HepG2 (cell line): ENCODE measurements at regions not wholly inside any gene's neighbourhood (a gene's known extent, or its start where the extent isn't known, plus 50 kb on each side); places are given as distances from the start of the nearest gene placed in this dataset.

Source experiments
- ATAC-seq: fragments of 200-7000 bp; cut with Tn5 transposase; 3 replicates; pipeline ENCODE4 v1.9.1; 2020; ENCODE audit warnings: mild to moderate bottlenecking, moderate library complexity
- BruUV-seq: library from RNA; stranded (reverse); fragments of 400-500 nt; replicated peaks from 2 replicates; lab custom pipeline; 2021; lab: Mats Ljungman, UMichigan
- CTCF ChIA-PET: fragments of 300-600 bp; formaldehyde crosslinking; extraction: SDS; loops from one replicate; lab custom pipeline; 2021; ENCODE audit warnings: low total read pairs, inconsistent platforms, low intra/inter-chr PET ratio; lab: Yijun Ruan, JAX
- POLR2A ChIA-PET: fragments of 350-600 bp; sonication (Branson Sonifier 250); formaldehyde crosslinking; loops from one replicate; lab custom pipeline; 2020; ENCODE audit warnings: antibody characterized with exemption, inconsistent platforms; lab: Yijun Ruan, JAX
- DNase-seq: peaks from one replicate; pipeline ENCODE4 v3.0.0-alpha.2; 2015; ENCODE audit warnings: low spot score
- FAIRE-seq: peaks from 3 replicates; lab custom pipeline; 2011; peaks lifted over from hg19 to GRCh38; lab: Jason Lieb, UNC
- H2AFZ ChIP-seq: one replicate; pipeline ENCODE4 v1.6.1; 2011; ENCODE audit warnings: low read length, inconsistent platforms
- H3K27ac ChIP-seq: fragments of 300-600 bp; 3 replicates; pipeline ENCODE4 v1.8.0; 2011; ENCODE audit warnings: mixed run types, mild to moderate bottlenecking, mixed read lengths, low read length, inconsistent platforms; ENCODE audit not compliant: insufficient read depth; ENCODE audit errors: extremely low read length
- H3K27me3 ChIP-seq, 2 experiments: fragments of 200-600 bp in 1 of 2; 2 replicates in 1 of 2; 3 replicates in 1 of 2; pipeline versions ENCODE4 v1.6.0 to v1.8.0; 2011; ENCODE audit warnings: low read length in 2 of 2, mild to moderate bottlenecking in 2 of 2, moderate library complexity in 2 of 2, inconsistent platforms in 1 of 2; ENCODE audit not compliant: insufficient read depth in 2 of 2, control insufficient read depth in 1 of 2
- H3K36me3 ChIP-seq, 2 experiments: fragments of 200-600 bp in 1 of 2; replicated peaks in 1 of 2; 2 replicates in 1 of 2; 3 replicates in 1 of 2; pipeline versions ENCODE4 v1.5.1 to v1.8.0; 2011; ENCODE audit warnings: low read length in 2 of 2, inconsistent platforms in 1 of 2; ENCODE audit not compliant: insufficient read depth in 2 of 2, control insufficient read depth in 1 of 2
- H3K4me1 ChIP-seq: 2 replicates; pipeline ENCODE4 v1.5.1; 2012; ENCODE audit warnings: low read length, inconsistent platforms; ENCODE audit not compliant: insufficient read depth
- H3K4me2 ChIP-seq: 2 replicates; pipeline ENCODE4 v1.6.0; 2011; ENCODE audit warnings: low read depth, low read length, inconsistent platforms
- H3K4me3 ChIP-seq, 3 experiments: fragments of 200-600 bp in 1 of 3; sonication (generic), shearing (Covaris generic) in 1 of 3; replicated peaks in 1 of 3; 2 replicates each; pipeline ENCODE4 v1.5.1; 2011 to 2016; ENCODE audit warnings: low read length in 3 of 3, inconsistent platforms in 2 of 3, low read depth in 2 of 3, mild to moderate bottlenecking in 2 of 3, control low read depth in 1 of 3, mixed read lengths in 1 of 3; ENCODE audit not compliant: insufficient read depth in 1 of 3
- H3K79me2 ChIP-seq: one replicate; pipeline ENCODE4 v1.6.1; 2011; ENCODE audit warnings: low read length, inconsistent platforms; ENCODE audit not compliant: insufficient read depth
- H3K9ac ChIP-seq: 2 replicates; pipeline ENCODE4 v1.6.0; 2011; ENCODE audit warnings: mild to moderate bottlenecking, low read depth, low read length, inconsistent platforms; ENCODE audit not compliant: insufficient read depth
- H3K9me3 ChIP-seq: 2 replicates; pipeline ENCODE4 v1.5.1; 2012; ENCODE audit warnings: mild to moderate bottlenecking, low read length
- H4K20me1 ChIP-seq: 2 replicates; pipeline ENCODE4 v1.6.0; 2011; ENCODE audit warnings: inconsistent platforms, mild to moderate bottlenecking, low read length, moderate library complexity; ENCODE audit not compliant: insufficient read depth
- CBX2 ChIP-seq, 2 experiments: fragments of 200-600 bp in 1 of 2; sonication (generic); formaldehyde crosslinking in 1 of 2; IDR thresholded peaks; 2 replicates each; pipeline versions ENCODE4 v1.7.0 to v1.8.1; 2018 to 2022; ENCODE audit warnings: low read depth in 2 of 2, low read length in 1 of 2, mild to moderate bottlenecking in 1 of 2, missing genetic modification reagents in 1 of 2
- FOXC1 ChIP-seq: sonication (generic); formaldehyde crosslinking; IDR thresholded peaks from 2 replicates; pipeline ENCODE4 v1.8.0; 2022; ENCODE audit warnings: mild to moderate bottlenecking, missing genetic modification reagents, borderline replicate concordance
- HNRNPK ChIP-seq: fragments of 200-400 bp; formaldehyde crosslinking; IDR thresholded peaks from 2 replicates; pipeline ENCODE4 v1.6.1; 2018; ENCODE audit warnings: low read length, low read depth, moderate library complexity, mild to moderate bottlenecking; ENCODE audit not compliant: poor library complexity, severe bottlenecking
- MIXL1 ChIP-seq: IDR thresholded peaks from 2 replicates; pipeline ENCODE4 v1.6.1; 2016
- PAF1 ChIP-seq: IDR thresholded peaks from 2 replicates; pipeline ENCODE4 v1.6.1; 2016; ENCODE audit warnings: missing genetic modification reagents, missing compliant biosample characterization
- PCBP1 ChIP-seq: fragments of 200-400 bp; formaldehyde crosslinking; IDR thresholded peaks from 2 replicates; pipeline ENCODE4 v1.6.1; 2017; ENCODE audit warnings: mild to moderate bottlenecking, low read depth, low read length, borderline replicate concordance
- RAD21 ChIP-seq: fragments of 450-650 bp; formaldehyde crosslinking; IDR thresholded peaks from 2 replicates; pipeline ENCODE4 v1.5.0; 2020; ENCODE audit warnings: mild to moderate bottlenecking
- RORA ChIP-seq: sonication (generic); formaldehyde crosslinking; IDR thresholded peaks from 2 replicates; pipeline ENCODE4 v1.5.0; 2020; ENCODE audit warnings: mild to moderate bottlenecking, missing genetic modification reagents, moderate library complexity
- SSRP1 ChIP-seq: IDR thresholded peaks from 2 replicates; pipeline ENCODE4 v1.6.1; 2016; ENCODE audit warnings: control low read depth
- SUZ12 ChIP-seq: fragments of 150-350 bp; IDR thresholded peaks from 2 replicates; pipeline ENCODE4 v1.6.1; 2014; ENCODE audit warnings: low read depth, low read length
- TBP ChIP-seq: sonication (generic); formaldehyde crosslinking; IDR thresholded peaks from 2 replicates; pipeline ENCODE4 v1.5.0; 2020; ENCODE audit warnings: missing genetic modification reagents
- ZNF138 ChIP-seq: sonication (generic); formaldehyde crosslinking; IDR thresholded peaks from 2 replicates; pipeline ENCODE4 v1.5.0; 2020; ENCODE audit warnings: mild to moderate bottlenecking, low read depth, missing genetic modification reagents
- ZNF142 ChIP-seq: sonication (generic); formaldehyde crosslinking; IDR thresholded peaks from 2 replicates; pipeline ENCODE4 v1.4.0; 2020; ENCODE audit warnings: missing genetic modification reagents
- ZNF234 ChIP-seq: sonication (generic); formaldehyde crosslinking; conservative IDR thresholded peaks from 2 replicates; pipeline ENCODE4 v1.5.1; 2020; ENCODE audit warnings: mild to moderate bottlenecking, missing genetic modification reagents
- ZNF7 ChIP-seq: IDR thresholded peaks from 2 replicates; pipeline ENCODE4 v1.6.1; 2016; ENCODE audit warnings: missing biosample characterization, missing genetic modification reagents
- ZNF772 ChIP-seq: sonication (generic); formaldehyde crosslinking; IDR thresholded peaks from 2 replicates; pipeline ENCODE4 v1.5.0; 2020; ENCODE audit warnings: mild to moderate bottlenecking, missing genetic modification reagents
- ZSCAN20 ChIP-seq: sonication (generic); formaldehyde crosslinking; IDR thresholded peaks from 2 replicates; pipeline ENCODE4 v1.4.0; 2020; ENCODE audit warnings: missing genetic modification reagents, mild to moderate bottlenecking, borderline replicate concordance
- WGBS: methylation state at CpG from one replicate; pipeline ENCODE4 v1.1.6; 2017; ENCODE audit warnings: low lambda C conversion rate; 5-methylcytosine and 5-hydroxymethylcytosine counted together
- in situ Hi-C: cut with HindIII; loops from 2 replicates; pipeline ENCODE4 v1.10.0; 2017; ENCODE audit warnings: low pct_unique_long_range_greater_than_20kb; ENCODE audit not compliant: extremely low pct_ligation_motif_present
- intact Hi-C: fragments of 100-400 bp; cut with micrococcal nuclease; formaldehyde crosslinking; loops from one replicate; pipeline ENCODE4 v1.10.0; 2022; ENCODE audit not compliant: unreplicated experiment

GRCh38 chr5:74469234-74469994 is 171.1 kb downstream of the ENC1 start:
- intact Hi-C loops, result no loop called here
- POLR2A ChIA-PET, result no interaction called here
- CTCF ChIA-PET, result no interaction called here
- Histone ChIP-seq H3K4me1 (peaks cover 27% of the 10 kb centered on the region), H3K27ac (no peak overlapping the region), H2AFZ (no peak overlapping the region), H3K79me2 (no peaks in the 10 kb centered on the region), H3K36me3 (no peaks in the 10 kb centered on the region), H4K20me1 (no peaks in the 10 kb centered on the region), H3K27me3 (no peaks in the 10 kb centered on the region), H3K4me2 (no peak overlapping the region), H3K9ac (no peak overlapping the region), H3K9me3 (no peaks in the 10 kb centered on the region), H3K4me3 (no peak overlapping the region)
- BruUV-seq, result no TSS peak
- DNase-seq, result no peak
- in situ Hi-C loops, result no loop called here
- TF ChIP-seq PCBP1 (no peak), ZNF7 (no peak), FOXC1 (no peak), TBP (CRISPR knock-in tag) (no peak), RAD21 (no peak), MIXL1 (CRISPR knock-in tag) (no peak), ZNF138 (CRISPR knock-in tag) (no peak), ZNF142 (CRISPR knock-in tag) (no peak), ZNF772 (CRISPR knock-in tag) (no peak), RORA (CRISPR knock-in tag) (no peak), PAF1 (CRISPR knock-in tag) (no peak), CBX2 (IDR thresholded peaks at IDR 0.05; ENCODE audit: low read depth, low read length) (no peak), CBX2 (CRISPR knock-in tag; IDR thresholded peaks at IDR 0.05; ENCODE audit: low read depth) (no peak), SSRP1 (CRISPR knock-in tag) (no peak), SUZ12 (no peak), HNRNPK (no peak), ZNF234 (CRISPR knock-in tag) (no peak), ZSCAN20 (CRISPR knock-in tag) (no peak)
- WGBS, result 73% methylated on average over 8 of the region's 8 CpGs
- no peak for ATAC-seq
- no peak for FAIRE-seq
